HG02610 (cell line): ENCODE measurements at regions not wholly inside any gene's neighbourhood (a gene's known extent, or its start where the extent isn't known, plus 50 kb on each side); places are given as distances from the start of the nearest gene placed in this dataset.
A peak's percentile ranks its signal among the peaks of the same experiment; 100 is the strongest.
"Not testable (repeated sequence)": the region's sequence is repeated elsewhere in the genome, so short reads cannot be mapped to it uniquely, and the experiment has no call there.

Source experiments
- ATAC-seq: cut with Tn5 transposase; IDR thresholded peaks from one replicate; pipeline ENCODE4 v1.9.1; 2021; ENCODE audit warnings: mild to moderate bottlenecking, moderate library complexity; ENCODE audit not compliant: unreplicated experiment

- ATAC-seq = no peak
Observed at GRCh38 chr12:73902260-73902659, 635.4 kb upstream of the ATXN7L3B start.

- ATAC-seq = no peak
Observed at GRCh38 chr12:73906757-73907156, 630.9 kb upstream of the ATXN7L3B start.

GRCh38 chr12:73935817-73936216 lies 601.8 kb upstream of the ATXN7L3B start:
- no peak for ATAC-seq

- ATAC-seq = no peak
Observed at GRCh38 chr12:73947326-73948026, 590.2 kb upstream of the ATXN7L3B start.

- ATAC-seq = no peak
Observed at GRCh38 chr12:73950507-73950906, 587.1 kb upstream of the ATXN7L3B start.

- ATAC-seq = no peak
Observed at GRCh38 chr12:73951956-73952703, 585.5 kb upstream of the ATXN7L3B start.

- no peak for ATAC-seq
Observed at GRCh38 chr12:73964641-73965040, 573.0 kb upstream of the ATXN7L3B start.

GRCh38 chr12:73973486-73973885 lies 564.1 kb upstream of the ATXN7L3B start:
- ATAC-seq = no peak

- no peak for ATAC-seq
Observed at GRCh38 chr12:73984552-73984951, 553.1 kb upstream of the ATXN7L3B start.

GRCh38 chr12:73991138-73991537 lies 546.5 kb upstream of the ATXN7L3B start:
- ATAC-seq = no peak

- no peak for ATAC-seq
Observed at GRCh38 chr12:73998894-73999293, 538.7 kb upstream of the ATXN7L3B start.

- ATAC-seq = no peak
Observed at GRCh38 chr12:74015118-74015517, 522.5 kb upstream of the ATXN7L3B start.

- ATAC-seq = not testable (repeated sequence)
Observed at GRCh38 chr12:74016324-74016723, 521.3 kb upstream of the ATXN7L3B start.

GRCh38 chr12:74018849-74019248 lies 518.8 kb upstream of the ATXN7L3B start:
- ATAC-seq = no peak

- peak; percentile 100 for ATAC-seq
Observed at GRCh38 chr12:74021937-74022336, 515.7 kb upstream of the ATXN7L3B start.

- no peak for ATAC-seq
Observed at GRCh38 chr12:74031045-74031444, 506.6 kb upstream of the ATXN7L3B start.

- no peak for ATAC-seq
Observed at GRCh38 chr12:74033531-74033930, 504.1 kb upstream of the ATXN7L3B start.

GRCh38 chr12:74039138-74039537 lies 498.5 kb upstream of the ATXN7L3B start:
- ATAC-seq = not testable (repeated sequence)

- no peak for ATAC-seq
Observed at GRCh38 chr12:74043343-74043742, 494.3 kb upstream of the ATXN7L3B start.

GRCh38 chr12:74049348-74049747 lies 488.3 kb upstream of the ATXN7L3B start:
- no peak for ATAC-seq

- no peak for ATAC-seq
Observed at GRCh38 chr12:74051848-74052247, 485.8 kb upstream of the ATXN7L3B start.

GRCh38 chr12:74066476-74066875 lies 471.2 kb upstream of the ATXN7L3B start:
- no peak for ATAC-seq
